HepG2 (cell line): ENCODE measurements at regions not wholly inside any gene's neighbourhood (a gene's known extent, or its start where the extent isn't known, plus 50 kb on each side); places are given as distances from the start of the nearest gene placed in this dataset.
A peak's percentile ranks its signal among the peaks of the same experiment; 100 is the strongest.

Experiments
- ETV6 ChIP-seq: sonication (generic); formaldehyde crosslinking; conservative IDR thresholded peaks from 2 replicates; pipeline ENCODE4 v1.4.0; 2020; ENCODE audit warnings: missing genetic modification reagents
- KLF16 ChIP-seq, 2 experiments: sonication (generic) in 1 of 2; formaldehyde crosslinking in 1 of 2; IDR thresholded peaks; 2 replicates each; pipeline versions ENCODE4 v1.6.1 to v1.8.0; 2016 to 2023; ENCODE audit warnings: missing genetic modification reagents in 2 of 2, missing compliant biosample characterization in 1 of 2
- MXD3 ChIP-seq: IDR thresholded peaks from 2 replicates; pipeline ENCODE4 v1.6.1; 2016; ENCODE audit warnings: mild to moderate bottlenecking, missing biosample characterization, missing genetic modification reagents
- MYNN ChIP-seq: sonication (generic); formaldehyde crosslinking; IDR thresholded peaks from 2 replicates; pipeline ENCODE4 v1.4.0; 2020; ENCODE audit warnings: mild to moderate bottlenecking, low read depth, missing genetic modification reagents
- PHF21A ChIP-seq: sonication (generic); formaldehyde crosslinking; IDR thresholded peaks from 2 replicates; pipeline ENCODE4 v1.5.0; 2020; ENCODE audit warnings: mild to moderate bottlenecking, missing genetic modification reagents
- PPARG ChIP-seq: conservative IDR thresholded peaks from 2 replicates; pipeline ENCODE4 v1.6.1; 2016; ENCODE audit warnings: missing biosample characterization, missing genetic modification reagents
- SAP130 ChIP-seq: IDR thresholded peaks from 2 replicates; pipeline ENCODE4 v1.6.1; 2016; ENCODE audit warnings: low read depth
- TSC22D2 ChIP-seq: sonication (generic); formaldehyde crosslinking; IDR thresholded peaks from 2 replicates; pipeline ENCODE4 v1.5.1; 2020; ENCODE audit warnings: missing genetic modification reagents, mild to moderate bottlenecking, borderline replicate concordance
- YEATS4 ChIP-seq: sonication (generic); formaldehyde crosslinking; IDR thresholded peaks from 2 replicates; pipeline ENCODE4 v1.4.0; 2020; ENCODE audit warnings: missing genetic modification reagents, borderline replicate concordance
- ZBTB33 ChIP-seq: sonication (generic); formaldehyde crosslinking; IDR thresholded peaks from 2 replicates; pipeline ENCODE4 v1.4.0; 2020; ENCODE audit warnings: missing genetic modification reagents
- ZNF180 ChIP-seq: sonication (generic); formaldehyde crosslinking; IDR thresholded peaks from 2 replicates; pipeline ENCODE4 v1.4.0; 2020; ENCODE audit warnings: low read depth, missing genetic modification reagents, borderline replicate concordance
- ZNF275 ChIP-seq: sonication (generic); formaldehyde crosslinking; IDR thresholded peaks from 2 replicates; pipeline ENCODE4 v1.8.0; 2022; ENCODE audit warnings: missing genetic modification reagents, mild to moderate bottlenecking, inconsistent platforms, borderline replicate concordance
- TF ChIP-seq, protein P1 (sequence below): sonication (generic); formaldehyde crosslinking; IDR thresholded peaks from 2 replicates; pipeline ENCODE4 v1.5.0; 2020; ENCODE audit warnings: mild to moderate bottlenecking, missing genetic modification reagents
- TF ChIP-seq, protein P2 (sequence below): sonication (generic); formaldehyde crosslinking; IDR thresholded peaks from 2 replicates; pipeline ENCODE4 v1.5.0; 2020; ENCODE audit warnings: missing genetic modification reagents, mild to moderate bottlenecking, borderline replicate concordance
- TF ChIP-seq, protein P3 (sequence below): sonication (generic); formaldehyde crosslinking; conservative IDR thresholded peaks from 2 replicates; pipeline ENCODE4 v1.4.0; 2020; ENCODE audit warnings: mild to moderate bottlenecking, missing genetic modification reagents, moderate library complexity

DNA sequence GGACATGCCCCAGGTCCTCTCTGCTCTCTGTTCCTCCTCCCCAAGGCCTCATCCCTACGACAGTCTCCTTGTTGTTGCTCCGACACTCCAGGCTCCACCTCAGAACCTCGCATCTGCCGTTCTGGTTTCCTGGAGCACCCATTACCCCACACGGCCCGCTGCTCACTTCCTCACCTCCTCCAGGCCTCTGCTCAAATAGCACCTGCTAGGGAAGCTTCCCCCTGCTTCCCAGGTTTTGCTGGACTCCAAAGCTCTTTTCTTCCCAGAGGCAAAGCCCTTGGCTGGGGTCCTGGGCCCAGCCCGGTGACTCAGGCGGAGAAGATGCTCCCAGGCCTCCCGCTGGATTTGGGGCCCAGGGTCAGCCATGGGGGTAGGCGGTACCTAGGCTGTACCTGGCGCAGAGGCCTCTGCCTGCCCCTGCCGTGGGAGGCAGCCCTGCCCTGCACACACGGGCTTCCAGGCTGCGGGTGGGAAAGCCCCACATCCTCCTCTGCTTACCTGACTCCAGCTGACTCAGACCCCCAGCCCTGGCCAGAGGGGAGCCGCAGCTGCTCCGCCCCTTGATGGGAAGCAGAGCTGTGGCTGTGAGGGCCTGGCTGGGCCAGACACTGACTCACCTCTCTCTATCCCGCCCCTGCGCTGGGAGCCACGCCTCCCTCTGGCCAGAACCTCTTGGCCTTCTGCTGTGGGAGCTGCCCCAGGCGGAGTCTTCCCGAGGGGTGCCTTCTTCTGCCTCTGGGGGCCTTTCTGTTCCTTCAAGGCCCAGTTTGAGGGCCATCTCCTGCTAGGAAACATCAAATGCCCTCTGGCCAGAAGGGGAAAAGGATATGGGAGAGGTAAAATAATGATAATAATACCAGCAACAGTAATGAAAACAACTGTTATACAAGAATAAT lies 130.5 kb downstream of the CEBPB start (continued):
- TF ChIP-seq ETV6 (CRISPR knock-in tag) = no peak
- TF ChIP-seq TSC22D2 (CRISPR knock-in tag) = no peak
- TF ChIP-seq, protein P1, sequence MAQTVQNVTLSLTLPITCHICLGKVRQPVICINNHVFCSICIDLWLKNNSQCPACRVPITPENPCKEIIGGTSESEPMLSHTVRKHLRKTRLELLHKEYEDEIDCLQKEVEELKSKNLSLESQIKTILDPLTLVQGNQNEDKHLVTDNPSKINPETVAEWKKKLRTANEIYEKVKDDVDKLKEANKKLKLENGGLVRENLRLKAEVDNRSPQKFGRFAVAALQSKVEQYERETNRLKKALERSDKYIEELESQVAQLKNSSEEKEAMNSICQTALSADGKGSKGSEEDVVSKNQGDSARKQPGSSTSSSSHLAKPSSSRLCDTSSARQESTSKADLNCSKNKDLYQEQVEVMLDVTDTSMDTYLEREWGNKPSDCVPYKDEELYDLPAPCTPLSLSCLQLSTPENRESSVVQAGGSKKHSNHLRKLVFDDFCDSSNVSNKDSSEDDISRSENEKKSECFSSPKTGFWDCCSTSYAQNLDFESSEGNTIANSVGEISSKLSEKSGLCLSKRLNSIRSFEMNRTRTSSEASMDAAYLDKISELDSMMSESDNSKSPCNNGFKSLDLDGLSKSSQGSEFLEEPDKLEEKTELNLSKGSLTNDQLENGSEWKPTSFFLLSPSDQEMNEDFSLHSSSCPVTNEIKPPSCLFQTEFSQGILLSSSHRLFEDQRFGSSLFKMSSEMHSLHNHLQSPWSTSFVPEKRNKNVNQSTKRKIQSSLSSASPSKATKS (CRISPR knock-in tag) = no peak
- TF ChIP-seq, protein P2, sequence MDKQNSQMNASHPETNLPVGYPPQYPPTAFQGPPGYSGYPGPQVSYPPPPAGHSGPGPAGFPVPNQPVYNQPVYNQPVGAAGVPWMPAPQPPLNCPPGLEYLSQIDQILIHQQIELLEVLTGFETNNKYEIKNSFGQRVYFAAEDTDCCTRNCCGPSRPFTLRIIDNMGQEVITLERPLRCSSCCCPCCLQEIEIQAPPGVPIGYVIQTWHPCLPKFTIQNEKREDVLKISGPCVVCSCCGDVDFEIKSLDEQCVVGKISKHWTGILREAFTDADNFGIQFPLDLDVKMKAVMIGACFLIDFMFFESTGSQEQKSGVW = no peak
- TF ChIP-seq MXD3 (CRISPR knock-in tag) = peak; percentile 76
- TF ChIP-seq ZNF180 (CRISPR knock-in tag) = peak; percentile 62; the same call in 1 of the 2 replicates
- TF ChIP-seq SAP130 (CRISPR knock-in tag) = peak; percentile 93
- TF ChIP-seq ZNF275 (CRISPR knock-in tag) = no peak; the same call in 1 of the 2 replicates
- TF ChIP-seq YEATS4 = no peak
- TF ChIP-seq PPARG (CRISPR knock-in tag) = peak; percentile 51
- TF ChIP-seq, protein P3, sequence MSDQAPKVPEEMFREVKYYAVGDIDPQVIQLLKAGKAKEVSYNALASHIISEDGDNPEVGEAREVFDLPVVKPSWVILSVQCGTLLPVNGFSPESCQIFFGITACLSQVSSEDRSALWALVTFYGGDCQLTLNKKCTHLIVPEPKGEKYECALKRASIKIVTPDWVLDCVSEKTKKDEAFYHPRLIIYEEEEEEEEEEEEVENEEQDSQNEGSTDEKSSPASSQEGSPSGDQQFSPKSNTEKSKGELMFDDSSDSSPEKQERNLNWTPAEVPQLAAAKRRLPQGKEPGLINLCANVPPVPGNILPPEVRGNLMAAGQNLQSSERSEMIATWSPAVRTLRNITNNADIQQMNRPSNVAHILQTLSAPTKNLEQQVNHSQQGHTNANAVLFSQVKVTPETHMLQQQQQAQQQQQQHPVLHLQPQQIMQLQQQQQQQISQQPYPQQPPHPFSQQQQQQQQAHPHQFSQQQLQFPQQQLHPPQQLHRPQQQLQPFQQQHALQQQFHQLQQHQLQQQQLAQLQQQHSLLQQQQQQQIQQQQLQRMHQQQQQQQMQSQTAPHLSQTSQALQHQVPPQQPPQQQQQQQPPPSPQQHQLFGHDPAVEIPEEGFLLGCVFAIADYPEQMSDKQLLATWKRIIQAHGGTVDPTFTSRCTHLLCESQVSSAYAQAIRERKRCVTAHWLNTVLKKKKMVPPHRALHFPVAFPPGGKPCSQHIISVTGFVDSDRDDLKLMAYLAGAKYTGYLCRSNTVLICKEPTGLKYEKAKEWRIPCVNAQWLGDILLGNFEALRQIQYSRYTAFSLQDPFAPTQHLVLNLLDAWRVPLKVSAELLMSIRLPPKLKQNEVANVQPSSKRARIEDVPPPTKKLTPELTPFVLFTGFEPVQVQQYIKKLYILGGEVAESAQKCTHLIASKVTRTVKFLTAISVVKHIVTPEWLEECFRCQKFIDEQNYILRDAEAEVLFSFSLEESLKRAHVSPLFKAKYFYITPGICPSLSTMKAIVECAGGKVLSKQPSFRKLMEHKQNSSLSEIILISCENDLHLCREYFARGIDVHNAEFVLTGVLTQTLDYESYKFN (CRISPR knock-in tag) = peak; percentile 72
- TF ChIP-seq KLF16 (CRISPR knock-in tag; IDR thresholded peaks at IDR 0.05) = peak in 1 of 2 experiments; percentile 79; a peak in 1 of 4 replicates
- TF ChIP-seq MYNN = no peak
- peak; percentile 83 for TF ChIP-seq PHF21A (CRISPR knock-in tag)
- no peak for TF ChIP-seq ZBTB33
